Breast epithelium (tissue), 3 donors: ENCODE measurements at regions not wholly inside any gene's neighbourhood (a gene's known extent, or its start where the extent isn't known, plus 50 kb on each side); places are given as distances from the start of the nearest gene placed in this dataset.

Source experiments
- CTCF ChIP-seq, 3 donors: fragments of 450-650 bp; IDR thresholded peaks; one replicate each; pipeline ENCODE4 v1.5.1; 2016 to 2017; ENCODE audit warnings: antibody characterized with exemption in 3 of 3, mild to moderate bottlenecking in 3 of 3, moderate library complexity in 3 of 3
- POLR2A ChIP-seq: fragments of 450-650 bp; IDR thresholded peaks from one replicate; pipeline ENCODE4 v1.6.1; 2016; ENCODE audit warnings: antibody characterized with exemption, mild to moderate bottlenecking, moderate library complexity

DNA sequence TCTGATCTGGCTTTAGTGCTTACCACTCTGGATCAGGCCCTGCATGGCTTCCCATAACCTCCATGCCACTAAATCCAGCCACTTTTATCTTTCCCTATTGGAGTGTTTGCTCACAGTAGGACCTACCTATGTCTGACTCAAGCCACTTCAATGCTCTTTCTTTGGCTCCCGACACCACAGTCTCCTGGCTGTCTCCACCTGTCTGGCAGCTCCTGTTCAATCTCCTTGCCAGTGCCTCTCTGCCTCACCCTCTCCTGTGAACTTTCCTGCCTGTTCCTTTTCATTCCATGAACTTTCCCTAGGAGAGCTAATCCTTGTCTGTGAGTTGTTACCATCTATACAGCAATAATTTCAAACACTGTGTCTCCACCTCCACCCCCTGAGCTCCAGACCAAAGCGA lies 82.6 kb upstream of the UCN3 start:
- TF ChIP-seq POLR2A (no peak), CTCF (IDR thresholded peaks at IDR 0.05) (no peak)
